ENCODE measurements at regions not wholly inside any gene's neighbourhood (a gene's known extent, or its start where the extent isn't known, plus 50 kb on each side); places are given as distances from the start of the nearest gene placed in this dataset.

GRCh38 chr6:149260214-149260874 is 57.2 kb upstream of the TAB2 start:
- no peak overlapping the region for H3K4ac ChIP-seq (replicated peaks; ENCODE audit: insufficient read length, low read depth, low read length)
- no peak overlapping the region for H2AK5ac ChIP-seq (ENCODE audit: low read depth, low read length)
- no peak overlapping the region for H2AFZ ChIP-seq (ENCODE audit: low read length)
- no peak overlapping the region; the same call in 1 of the 2 replicates for H2BK12ac ChIP-seq (ENCODE audit: low read depth, low read length)
- H4K8ac ChIP-seq (ENCODE audit: extremely low read depth, insufficient read depth, low read length): no peak overlapping the region
- H3K23me2 ChIP-seq (ENCODE audit: low read depth, low read length): no peaks in the 10 kb centered on the region
- H4K20me1 ChIP-seq (replicated peaks in 1 of 2; ENCODE audit: control insufficient read depth in 1 of 2, insufficient read depth in 2 of 2, low read length in 2 of 2): no peaks in the 10 kb centered on the region
- 86% methylated on average over 19 of the region's 20 CpGs; no CpG with 5 or more reads in 1 of the 2 experiments for WGBS, 2 experiments (ENCODE audit: extremely low coverage in 1 of 2, insufficient coverage in 1 of 2, insufficient read length in 1 of 2, insufficient replicate concordance in 2 of 2, low coverage in 1 of 2, low lambda C conversion rate in 2 of 2, missing lambda C conversion rate in 1 of 2)
- H3K14ac ChIP-seq (ENCODE audit: insufficient read length): no peak overlapping the region
- DNase-seq (ENCODE audit: low read depth in 1 of 2, low spot score in 2 of 2) (no peak), FAIRE-seq (no peak)
- no peak overlapping the region for H2BK120ac ChIP-seq (replicated peaks; ENCODE audit: low read depth, low read length)
- no peaks in the 10 kb centered on the region for H3K9me3 ChIP-seq (ENCODE audit: insufficient read depth in 2 of 2, low read depth in 1 of 2, low read length in 1 of 2)
- H3K23ac ChIP-seq (ENCODE audit: insufficient read length): no peak overlapping the region
- H3K27me3 ChIP-seq (replicated peaks in 1 of 4; ENCODE audit: control insufficient read depth in 3 of 4, extremely low read depth in 1 of 4, insufficient read depth in 3 of 4, low read length in 3 of 4): no peaks in the 10 kb centered on the region
- no peak overlapping the region for H3K56ac ChIP-seq (replicated peaks; ENCODE audit: insufficient read length, low read depth, low read length)
- H3K18ac ChIP-seq (ENCODE audit: extremely low read depth, low read length): no peak overlapping the region
- no peak overlapping the region for H3K27ac ChIP-seq (ENCODE audit: low read depth, low read length)
- H4K5ac ChIP-seq (ENCODE audit: insufficient read length, low read depth, low read length): no peak overlapping the region
- no peak overlapping the region for H2BK20ac ChIP-seq (ENCODE audit: low read length)
- H3K79me1 ChIP-seq (ENCODE audit: low read depth, low read length): no peaks in the 10 kb centered on the region
- H4K91ac ChIP-seq (replicated peaks; ENCODE audit: insufficient read length, low read length): no peak overlapping the region
- no peak overlapping the region for H2BK5ac ChIP-seq (ENCODE audit: low read depth, low read length)
- H3K79me2 ChIP-seq (ENCODE audit: control insufficient read depth in 1 of 2, insufficient read depth in 2 of 2, low read length in 2 of 2): no peaks in the 10 kb centered on the region
- no peak overlapping the region for H3K4me2 ChIP-seq (ENCODE audit: insufficient read depth in 1 of 2, low read depth in 2 of 2, low read length in 2 of 2)
- no peak overlapping the region for H3K9ac ChIP-seq (replicated peaks in 1 of 4; ENCODE audit: extremely low read depth in 1 of 4, low read depth in 3 of 4, low read length in 3 of 4)
- POLR2A ChIA-PET (ENCODE audit: partially characterized antibody): no interaction called here
- H2BK15ac ChIP-seq (ENCODE audit: low read length): no peak overlapping the region
- H3K4me3 ChIP-seq (ENCODE audit: extremely low read depth in 1 of 4, insufficient read depth in 2 of 4, low read depth in 3 of 4, low read length in 4 of 4): no peak overlapping the region
- CTCF ChIA-PET (ENCODE audit: partially characterized antibody): no interaction called here
- H3K4me1 ChIP-seq (replicated peaks in 1 of 4; ENCODE audit: control insufficient read depth in 3 of 4, insufficient read depth in 4 of 4, low read length in 3 of 4): no peaks in the 10 kb centered on the region
- H3K36me3 ChIP-seq (ENCODE audit: control insufficient read depth in 2 of 4, insufficient read depth in 4 of 4, low read length in 3 of 4): no peaks in the 10 kb centered on the region
- TF ChIP-seq CTBP2 (IDR thresholded peaks at IDR 0.05; ENCODE audit: borderline replicate concordance, insufficient read depth, insufficient read length, low read length): no peak

All from H1 (cell line).